ENCODE measurements at regions not wholly inside any gene's neighbourhood (a gene's known extent, or its start where the extent isn't known, plus 50 kb on each side); places are given as distances from the start of the nearest gene placed in this dataset.

DNA sequence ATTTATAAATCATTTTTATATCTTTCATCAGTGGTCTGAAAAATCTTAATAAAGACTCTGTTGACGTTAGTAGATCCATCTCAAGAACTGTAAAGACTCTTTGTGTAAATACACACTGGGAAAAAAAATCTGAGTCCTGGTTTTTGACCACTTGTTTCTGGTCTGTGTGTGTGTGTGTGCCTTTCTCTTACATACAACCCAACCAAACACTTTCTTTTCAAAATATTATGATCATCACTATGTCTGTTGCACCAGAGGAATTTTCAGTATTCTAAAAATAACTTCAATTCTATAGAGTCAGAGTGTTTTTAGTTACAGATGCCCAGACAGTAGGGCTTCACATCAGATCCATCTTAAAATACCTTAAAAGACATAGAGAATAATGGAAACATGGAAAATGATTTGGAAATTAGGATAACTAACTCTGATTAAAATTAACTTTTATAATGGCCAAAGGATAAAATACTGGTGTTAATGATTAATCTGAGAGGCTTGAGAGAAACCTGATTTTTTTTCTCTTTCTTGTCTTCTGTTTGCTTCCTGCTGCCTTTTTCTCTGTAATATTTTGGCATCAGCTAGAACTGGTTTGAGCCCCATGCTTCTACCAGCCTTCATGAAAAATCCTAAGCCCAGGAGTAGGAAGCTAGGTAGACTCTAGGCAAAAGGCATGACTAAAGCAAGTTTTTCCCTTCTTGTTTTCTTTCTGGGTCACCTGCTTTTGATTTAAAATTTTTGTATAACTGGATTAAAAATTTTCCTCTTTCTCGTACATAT lies 99.7 kb downstream of the ATXN3L start:
- no peak for TF ChIP-seq GABPA (IDR thresholded peaks at IDR 0.05; ENCODE audit: low read depth)
- TF ChIP-seq POLR2AphosphoS5 (IDR thresholded peaks at IDR 0.05; ENCODE audit: low read depth, low read length) = no peak
- no peak for TF ChIP-seq CTCF (IDR thresholded peaks at IDR 0.05)
- no peak for TF ChIP-seq ZBTB33 (IDR thresholded peaks at IDR 0.05; ENCODE audit: borderline replicate concordance, low read depth)
- no peak for TF ChIP-seq SIN3A (IDR thresholded peaks at IDR 0.05; ENCODE audit: borderline replicate concordance, low read depth, low read length)
